Mesodermal cell (in vitro differentiated cells): ENCODE measurements at regions not wholly inside any gene's neighbourhood (a gene's known extent, or its start where the extent isn't known, plus 50 kb on each side); places are given as distances from the start of the nearest gene placed in this dataset.

ENCODE experiments used
- H3K27ac ChIP-seq: 2 replicates; pipeline ENCODE4 v1.7.0; 2013; ENCODE audit warnings: mild to moderate bottlenecking, low read depth, low read length, moderate library complexity; ENCODE audit not compliant: severe bottlenecking
- H3K36me3 ChIP-seq: 2 replicates; pipeline ENCODE4 v1.7.1; 2013; ENCODE audit warnings: mild to moderate bottlenecking, low read length, moderate library complexity; ENCODE audit not compliant: control insufficient read depth, insufficient read depth
- H3K4me1 ChIP-seq: one replicate; pipeline ENCODE4 v1.7.1; 2013; ENCODE audit warnings: mild to moderate bottlenecking, low read length; ENCODE audit not compliant: insufficient read depth, control insufficient read depth, poor library complexity, severe bottlenecking
- H3K4me3 ChIP-seq: 2 replicates; pipeline ENCODE4 v1.7.0; 2013; ENCODE audit warnings: low read length, control low read depth, mild to moderate bottlenecking; ENCODE audit not compliant: insufficient read depth, poor library complexity, severe bottlenecking; ENCODE audit errors: extremely low read depth
- H3K9me3 ChIP-seq: 2 replicates; pipeline ENCODE4 v1.7.1; 2013; ENCODE audit warnings: mild to moderate bottlenecking, low read length, moderate library complexity; ENCODE audit not compliant: control insufficient read depth
- WGBS, 2 experiments: methylation state at CpG; one replicate each; pipeline ENCODE4 v1.1.5; 2013; ENCODE audit warnings: missing lambda C conversion rate in 2 of 2; ENCODE audit not compliant: insufficient coverage in 2 of 2; 5-methylcytosine and 5-hydroxymethylcytosine counted together

GRCh38 chr5:54833590-54833989 is 151.8 kb downstream of the ESM1 start:
- Histone ChIP-seq H3K4me3 (no peak overlapping the region), H3K27ac (no peak overlapping the region), H3K9me3 (no peaks in the 10 kb centered on the region), H3K36me3 (no peaks in the 10 kb centered on the region), H3K4me1 (peaks cover 4% of the 10 kb centered on the region)
- WGBS, 2 experiments = 90 to 91% methylated on average over 2 of the region's 3 CpGs

- no peaks in the 10 kb centered on the region for H3K9me3 ChIP-seq
- peaks cover 4% of the 10 kb centered on the region for H3K4me1 ChIP-seq
- no peak overlapping the region for H3K27ac ChIP-seq
- WGBS, 2 experiments = 87 to 90% methylated on average over 4 of the region's 5 CpGs
- no peaks in the 10 kb centered on the region for H3K36me3 ChIP-seq
- H3K4me3 ChIP-seq = no peak overlapping the region
Observed at GRCh38 chr5:54832858-54833257, 152.5 kb downstream of the ESM1 start.

DNA sequence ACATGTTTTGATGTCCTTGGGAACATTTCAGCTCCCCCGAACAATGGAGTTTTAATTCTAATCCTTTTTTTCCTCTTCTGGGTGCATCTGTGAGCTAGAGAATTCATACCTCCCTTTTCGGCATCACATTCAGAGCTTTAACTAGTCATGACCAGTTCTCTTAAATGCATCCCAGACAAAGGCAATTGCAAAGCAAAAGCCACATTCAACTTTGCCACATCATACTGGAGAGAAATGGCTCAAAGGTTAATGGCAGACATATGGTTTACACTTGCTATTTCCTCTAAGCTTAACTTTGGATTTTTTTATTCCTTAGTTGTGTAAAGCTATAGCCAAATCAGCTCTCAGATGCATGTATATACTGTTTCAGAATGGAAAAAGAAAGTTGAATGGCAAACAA is 153.3 kb downstream of the ESM1 start:
- H3K27ac ChIP-seq = no peak overlapping the region
- WGBS, 2 experiments = 90 to 100% methylated on average over 1 to 2 of the region's 2 CpGs
- H3K4me3 ChIP-seq = no peak overlapping the region
- no peaks in the 10 kb centered on the region for H3K36me3 ChIP-seq
- peaks cover 4% of the 10 kb centered on the region for H3K4me1 ChIP-seq
- no peaks in the 10 kb centered on the region for H3K9me3 ChIP-seq

- H3K27ac ChIP-seq = no peak overlapping the region
- H3K4me1 ChIP-seq = peaks cover 4% of the 10 kb centered on the region
- 75 to 97% methylated on average over 1 to 3 of the region's 4 CpGs for WGBS, 2 experiments
- no peaks in the 10 kb centered on the region for H3K36me3 ChIP-seq
- H3K4me3 ChIP-seq = no peak overlapping the region
- H3K9me3 ChIP-seq = no peaks in the 10 kb centered on the region
Observed at GRCh38 chr5:54831233-54831632, 154.2 kb downstream of the ESM1 start.

GRCh38 chr5:54829676-54830535 is 155.5 kb downstream of the ESM1 start:
- no peak overlapping the region for H3K4me3 ChIP-seq
- no peaks in the 10 kb centered on the region for H3K36me3 ChIP-seq
- H3K27ac ChIP-seq = no peak overlapping the region
- H3K4me1 ChIP-seq = no peaks in the 10 kb centered on the region
- H3K9me3 ChIP-seq = no peaks in the 10 kb centered on the region
- WGBS, 2 experiments = 90% methylated on average over 2 of the region's 4 CpGs; no CpG with 5 or more reads in 1 of the 2 experiments

- no peak overlapping the region for H3K27ac ChIP-seq
- H3K4me3 ChIP-seq = no peak overlapping the region
- no peaks in the 10 kb centered on the region for H3K36me3 ChIP-seq
- 87 to 91% methylated on average over 4 to 6 of the region's 8 CpGs for WGBS, 2 experiments
- H3K9me3 ChIP-seq = no peaks in the 10 kb centered on the region
- no peaks in the 10 kb centered on the region for H3K4me1 ChIP-seq
Observed at GRCh38 chr5:54829102-54829501, 156.3 kb downstream of the ESM1 start.

DNA sequence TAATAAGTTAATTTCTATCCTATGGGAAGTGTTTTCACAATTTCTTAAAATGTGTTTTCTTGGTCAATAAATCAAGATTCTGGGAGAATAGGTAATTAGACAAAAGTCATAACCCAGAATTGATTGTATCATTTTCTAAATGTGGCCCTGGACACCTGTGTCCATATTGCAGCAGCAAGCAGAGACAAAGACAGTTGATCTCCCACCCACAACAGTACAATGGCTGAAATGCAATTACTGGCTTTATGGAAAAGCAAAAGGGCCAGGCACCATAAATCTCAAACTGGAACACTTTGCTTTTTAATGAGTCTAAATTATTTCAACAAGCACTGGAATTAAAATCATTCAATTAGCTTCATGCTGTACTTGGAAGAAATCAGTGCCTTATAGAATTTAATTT is 157.2 kb downstream of the ESM1 start:
- H3K9me3 ChIP-seq = no peaks in the 10 kb centered on the region

GRCh38 chr5:54825005-54825404 is 160.4 kb downstream of the ESM1 start:
- H3K9me3 ChIP-seq = no peaks in the 10 kb centered on the region
- H3K27ac ChIP-seq = no peak overlapping the region
- no peak overlapping the region for H3K4me3 ChIP-seq
- no peaks in the 10 kb centered on the region for H3K4me1 ChIP-seq
- no peaks in the 10 kb centered on the region for H3K36me3 ChIP-seq

More for the DNA sequence above, 157.2 kb downstream of the ESM1 start:
- H3K4me3 ChIP-seq = no peak overlapping the region
- H3K27ac ChIP-seq = no peak overlapping the region
- H3K4me1 ChIP-seq = no peaks in the 10 kb centered on the region
- H3K36me3 ChIP-seq = no peaks in the 10 kb centered on the region

DNA sequence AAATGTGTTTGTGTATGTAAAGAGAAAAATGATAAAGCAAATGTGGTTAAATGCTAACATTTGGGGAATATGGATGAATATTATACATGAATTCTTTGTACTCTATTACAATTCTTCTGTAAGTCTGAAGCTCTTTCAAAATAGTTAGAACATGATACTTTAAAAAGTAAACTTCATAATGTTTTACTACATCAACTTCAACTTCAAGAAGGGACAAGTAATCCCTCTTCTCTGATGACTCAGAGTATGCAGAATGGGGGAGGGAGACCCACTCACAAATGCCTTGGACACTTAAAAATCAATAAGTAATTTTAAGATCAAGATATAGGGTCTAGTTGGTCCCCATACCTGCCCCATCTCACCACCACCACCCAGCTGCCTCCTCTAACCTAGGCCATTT is 162.4 kb downstream of the ESM1 start:
- Histone ChIP-seq H3K4me3 (no peak overlapping the region), H3K27ac (no peak overlapping the region), H3K36me3 (no peaks in the 10 kb centered on the region), H3K9me3 (no peaks in the 10 kb centered on the region), H3K4me1 (no peaks in the 10 kb centered on the region)

- Histone ChIP-seq H3K36me3 (no peaks in the 10 kb centered on the region), H3K4me1 (no peaks in the 10 kb centered on the region), H3K4me3 (no peak overlapping the region), H3K9me3 (no peaks in the 10 kb centered on the region), H3K27ac (no peak overlapping the region)
- WGBS, 2 experiments = 89 to 100% methylated on average over 1 of the region's 2 CpGs
Observed at GRCh38 chr5:54822324-54822687, 163.1 kb downstream of the ESM1 start.

- WGBS, 2 experiments = 88 to 94% methylated on average over 1 to 2 of the region's 4 CpGs
- H3K27ac ChIP-seq = no peak overlapping the region
- H3K9me3 ChIP-seq = no peaks in the 10 kb centered on the region
- no peaks in the 10 kb centered on the region for H3K4me1 ChIP-seq
- H3K36me3 ChIP-seq = no peaks in the 10 kb centered on the region
- no peak overlapping the region for H3K4me3 ChIP-seq
Observed at GRCh38 chr5:54821445-54822323, 163.7 kb downstream of the ESM1 start.
